GM12874 (cell line): ENCODE measurements at regions not wholly inside any gene's neighbourhood (a gene's known extent, or its start where the extent isn't known, plus 50 kb on each side); places are given as distances from the start of the nearest gene placed in this dataset.

Experiments used
- CTCF ChIP-seq: IDR thresholded peaks from 2 replicates; pipeline ENCODE4 v1.5.1; 2011; ENCODE audit warnings: low read depth, mild to moderate bottlenecking, control low read depth, low read length, moderate library complexity; ENCODE audit not compliant: insufficient read depth

GRCh38 chr3:192060160-192060781 lies 599.3 kb downstream of the PYDC2 start:
- no peak for TF ChIP-seq CTCF

GRCh38 chr3:192061426-192061825 lies 600.5 kb downstream of the PYDC2 start:
- TF ChIP-seq CTCF = no peak

- TF ChIP-seq CTCF = no peak
Observed at GRCh38 chr3:192062186-192062585, 601.2 kb downstream of the PYDC2 start.

- TF ChIP-seq CTCF = no peak
Observed at GRCh38 chr3:192063570-192063969, 602.6 kb downstream of the PYDC2 start.

GRCh38 chr3:192064959-192065358 lies 604.0 kb downstream of the PYDC2 start:
- TF ChIP-seq CTCF = no peak

GRCh38 chr3:192068464-192069254 lies 607.7 kb downstream of the PYDC2 start:
- no peak for TF ChIP-seq CTCF

GRCh38 chr3:192077795-192078497 lies 617.0 kb downstream of the PYDC2 start:
- no peak for TF ChIP-seq CTCF
